Transverse colon (tissue), 4 donors: ENCODE measurements at regions not wholly inside any gene's neighbourhood (a gene's known extent, or its start where the extent isn't known, plus 50 kb on each side); places are given as distances from the start of the nearest gene placed in this dataset.

ENCODE experiments used
- EP300 ChIP-seq: sonication (generic); formaldehyde crosslinking; IDR thresholded peaks from one replicate; pipeline ENCODE4 v1.6.1; 2017; ENCODE audit warnings: antibody characterized with exemption, low read depth
- POLR2A ChIP-seq: fragments of 450-650 bp; IDR thresholded peaks from one replicate; pipeline ENCODE4 v1.6.1; 2016; ENCODE audit warnings: antibody characterized with exemption, mild to moderate bottlenecking, moderate library complexity
- POLR2AphosphoS5 ChIP-seq, 3 donors: sonication (generic); formaldehyde crosslinking; IDR thresholded peaks; one replicate each; pipeline ENCODE4 v1.6.1; 2016; ENCODE audit warnings: antibody characterized with exemption in 3 of 3
- TF ChIP-seq, protein P1 (sequence below), 5 experiments: fragments of 200-600 bp in 3 of 5; fragments of 450-650 bp in 2 of 5; sonication (generic) in 3 of 5; IDR thresholded peaks; 1 replicate in 2 of 5; 2 replicates in 3 of 5; pipeline ENCODE4 v1.5.1; 2016 to 2017; ENCODE audit warnings: antibody characterized with exemption in 5 of 5, inconsistent platforms in 3 of 5, mild to moderate bottlenecking in 2 of 5, moderate library complexity in 1 of 5

DNA sequence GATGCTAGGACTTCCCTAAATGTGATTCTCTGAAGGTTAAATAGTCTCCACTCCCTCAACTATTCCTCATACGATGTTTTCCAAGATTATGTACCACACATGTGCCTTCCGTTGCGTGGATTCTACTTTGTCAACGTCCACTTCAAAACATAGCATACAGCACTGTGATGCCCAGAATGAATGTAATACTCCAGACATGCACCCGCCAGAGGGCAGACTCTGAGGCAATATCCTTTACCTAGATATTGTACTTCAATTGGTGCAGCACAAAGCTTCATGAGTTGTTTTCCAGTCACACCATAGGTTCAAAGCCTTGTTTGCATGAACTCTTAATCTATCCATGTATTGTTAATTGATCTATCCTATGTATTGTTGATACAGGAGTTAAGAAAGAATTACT, 201.0 kb upstream of the NABP1 start:
- TF ChIP-seq, protein P1, sequence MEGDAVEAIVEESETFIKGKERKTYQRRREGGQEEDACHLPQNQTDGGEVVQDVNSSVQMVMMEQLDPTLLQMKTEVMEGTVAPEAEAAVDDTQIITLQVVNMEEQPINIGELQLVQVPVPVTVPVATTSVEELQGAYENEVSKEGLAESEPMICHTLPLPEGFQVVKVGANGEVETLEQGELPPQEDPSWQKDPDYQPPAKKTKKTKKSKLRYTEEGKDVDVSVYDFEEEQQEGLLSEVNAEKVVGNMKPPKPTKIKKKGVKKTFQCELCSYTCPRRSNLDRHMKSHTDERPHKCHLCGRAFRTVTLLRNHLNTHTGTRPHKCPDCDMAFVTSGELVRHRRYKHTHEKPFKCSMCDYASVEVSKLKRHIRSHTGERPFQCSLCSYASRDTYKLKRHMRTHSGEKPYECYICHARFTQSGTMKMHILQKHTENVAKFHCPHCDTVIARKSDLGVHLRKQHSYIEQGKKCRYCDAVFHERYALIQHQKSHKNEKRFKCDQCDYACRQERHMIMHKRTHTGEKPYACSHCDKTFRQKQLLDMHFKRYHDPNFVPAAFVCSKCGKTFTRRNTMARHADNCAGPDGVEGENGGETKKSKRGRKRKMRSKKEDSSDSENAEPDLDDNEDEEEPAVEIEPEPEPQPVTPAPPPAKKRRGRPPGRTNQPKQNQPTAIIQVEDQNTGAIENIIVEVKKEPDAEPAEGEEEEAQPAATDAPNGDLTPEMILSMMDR (IDR thresholded peaks at IDR 0.05): no peak
- no peak for TF ChIP-seq POLR2AphosphoS5 (IDR thresholded peaks at IDR 0.05)
- TF ChIP-seq POLR2A: no peak
- TF ChIP-seq EP300: no peak
